ENCODE measurements at regions not wholly inside any gene's neighbourhood (a gene's known extent, or its start where the extent isn't known, plus 50 kb on each side); places are given as distances from the start of the nearest gene placed in this dataset.

GRCh38 chr21:22710721-22711120, 1712.5 kb downstream of the NCAM2 start:
- POLR2A ChIA-PET, result no interaction called here
- TF ChIP-seq ARNT (IDR thresholded peaks at IDR 0.05), result no peak
- TF ChIP-seq CTBP1 (IDR thresholded peaks at IDR 0.05; ENCODE audit: borderline replicate concordance), result no peak
- TF ChIP-seq NFRKB (IDR thresholded peaks at IDR 0.05), result no peak
- TF ChIP-seq FOXM1 (IDR thresholded peaks at IDR 0.05; ENCODE audit: borderline replicate concordance), result no peak
- no peak for DNase-seq (ENCODE audit: extremely low spot score)
- CTCF ChIA-PET, result no interaction called here

GRCh38 chr21:22711636-22712035, 1713.4 kb downstream of the NCAM2 start:
- no peak for TF ChIP-seq CTBP1 (IDR thresholded peaks at IDR 0.05; ENCODE audit: borderline replicate concordance)
- no peak for TF ChIP-seq L3MBTL2 (conservative IDR thresholded peaks at IDR 0.05)
- TF ChIP-seq PKNOX1 (IDR thresholded peaks at IDR 0.05), result no peak
- TF ChIP-seq BHLHE40 (IDR thresholded peaks at IDR 0.05; ENCODE audit: borderline replicate concordance), result no peak
- TF ChIP-seq NFRKB (IDR thresholded peaks at IDR 0.05), result no peak
- no peak for TF ChIP-seq FOXM1 (IDR thresholded peaks at IDR 0.05; ENCODE audit: borderline replicate concordance)
- no peak for TF ChIP-seq ELF4 (IDR thresholded peaks at IDR 0.05)
- TF ChIP-seq LEF1 (IDR thresholded peaks at IDR 0.05; ENCODE audit: borderline replicate concordance), result no peak
- TF ChIP-seq FOXA1 (IDR thresholded peaks at IDR 0.05), result no peak
- TF ChIP-seq SP1 (IDR thresholded peaks at IDR 0.05), result no peak
- no peak for TF ChIP-seq ZNF384 (IDR thresholded peaks at IDR 0.05)
- TF ChIP-seq FOXK2 (IDR thresholded peaks at IDR 0.05), result no peak
- ChIA-PET POLR2A (no interaction called here), CTCF (no interaction called here)
- DNase-seq (ENCODE audit: extremely low spot score), result no peak

GRCh38 chr21:22725436-22725835, 1727.2 kb downstream of the NCAM2 start:
- ChIA-PET POLR2A (no interaction called here), CTCF (no interaction called here)
- TF ChIP-seq NFRKB (IDR thresholded peaks at IDR 0.05) (no peak), BHLHE40 (IDR thresholded peaks at IDR 0.05; ENCODE audit: borderline replicate concordance) (no peak), ZNF384 (IDR thresholded peaks at IDR 0.05) (no peak), CTBP1 (IDR thresholded peaks at IDR 0.05; ENCODE audit: borderline replicate concordance) (no peak), SUZ12 (IDR thresholded peaks at IDR 0.05) (no peak), LEF1 (IDR thresholded peaks at IDR 0.05; ENCODE audit: borderline replicate concordance) (no peak), FOXM1 (IDR thresholded peaks at IDR 0.05; ENCODE audit: borderline replicate concordance) (no peak), PKNOX1 (IDR thresholded peaks at IDR 0.05) (no peak), HDGF (IDR thresholded peaks at IDR 0.05; ENCODE audit: borderline replicate concordance) (no peak), FOXK2 (IDR thresholded peaks at IDR 0.05) (no peak), FOXA1 (IDR thresholded peaks at IDR 0.05) (no peak), ELF4 (IDR thresholded peaks at IDR 0.05) (no peak), TARDBP (IDR thresholded peaks at IDR 0.05) (no peak), ARNT (IDR thresholded peaks at IDR 0.05) (no peak), SP1 (IDR thresholded peaks at IDR 0.05) (no peak), L3MBTL2 (conservative IDR thresholded peaks at IDR 0.05) (no peak)
- DNase-seq (ENCODE audit: extremely low spot score), result no peak

- ChIA-PET CTCF (no interaction called here), POLR2A (no interaction called here)
- no peak for DNase-seq (ENCODE audit: extremely low spot score)
- TF ChIP-seq PKNOX1 (IDR thresholded peaks at IDR 0.05) (no peak), CTBP1 (IDR thresholded peaks at IDR 0.05; ENCODE audit: borderline replicate concordance) (no peak), SUZ12 (IDR thresholded peaks at IDR 0.05) (no peak), ARNT (IDR thresholded peaks at IDR 0.05) (no peak), TARDBP (IDR thresholded peaks at IDR 0.05) (no peak), BHLHE40 (IDR thresholded peaks at IDR 0.05; ENCODE audit: borderline replicate concordance) (no peak), ZNF384 (IDR thresholded peaks at IDR 0.05) (no peak), ELF4 (IDR thresholded peaks at IDR 0.05) (no peak), NFRKB (IDR thresholded peaks at IDR 0.05) (no peak), L3MBTL2 (conservative IDR thresholded peaks at IDR 0.05) (no peak), HDGF (IDR thresholded peaks at IDR 0.05; ENCODE audit: borderline replicate concordance) (no peak), FOXM1 (IDR thresholded peaks at IDR 0.05; ENCODE audit: borderline replicate concordance) (no peak), SP1 (IDR thresholded peaks at IDR 0.05) (no peak), LEF1 (IDR thresholded peaks at IDR 0.05; ENCODE audit: borderline replicate concordance) (no peak), FOXA1 (IDR thresholded peaks at IDR 0.05) (no peak), FOXK2 (IDR thresholded peaks at IDR 0.05) (no peak)
Observed at GRCh38 chr21:22728091-22728490, 1729.9 kb downstream of the NCAM2 start.

- no peak for DNase-seq (ENCODE audit: extremely low spot score)
- TF ChIP-seq FOXK2 (IDR thresholded peaks at IDR 0.05) (no peak), L3MBTL2 (conservative IDR thresholded peaks at IDR 0.05) (no peak), NFRKB (IDR thresholded peaks at IDR 0.05) (no peak), SUZ12 (IDR thresholded peaks at IDR 0.05) (no peak), LEF1 (IDR thresholded peaks at IDR 0.05; ENCODE audit: borderline replicate concordance) (no peak), TARDBP (IDR thresholded peaks at IDR 0.05) (no peak), HDGF (IDR thresholded peaks at IDR 0.05; ENCODE audit: borderline replicate concordance) (no peak), SP1 (IDR thresholded peaks at IDR 0.05) (no peak), ELF4 (IDR thresholded peaks at IDR 0.05) (no peak)
- POLR2A ChIA-PET, result no interaction called here
- CTCF ChIA-PET, result no interaction called here
Observed at GRCh38 chr21:22743085-22743484, 1744.9 kb downstream of the NCAM2 start.

- no peak for DNase-seq (ENCODE audit: extremely low spot score)
- ChIA-PET POLR2A (no interaction called here), CTCF (no interaction called here)
- TF ChIP-seq ELF4 (IDR thresholded peaks at IDR 0.05), result no peak
- no peak for TF ChIP-seq SUZ12 (IDR thresholded peaks at IDR 0.05)
- TF ChIP-seq HDGF (IDR thresholded peaks at IDR 0.05; ENCODE audit: borderline replicate concordance), result no peak
- no peak for TF ChIP-seq PKNOX1 (IDR thresholded peaks at IDR 0.05)
- no peak for TF ChIP-seq ARNT (IDR thresholded peaks at IDR 0.05)
- TF ChIP-seq LEF1 (IDR thresholded peaks at IDR 0.05; ENCODE audit: borderline replicate concordance), result no peak
- TF ChIP-seq CTBP1 (IDR thresholded peaks at IDR 0.05; ENCODE audit: borderline replicate concordance), result no peak
- TF ChIP-seq FOXM1 (IDR thresholded peaks at IDR 0.05; ENCODE audit: borderline replicate concordance), result no peak
- no peak for TF ChIP-seq TARDBP (IDR thresholded peaks at IDR 0.05)
Observed at GRCh38 chr21:22754746-22755145, 1756.5 kb downstream of the NCAM2 start.
